SK-N-SH treated with all-trans-retinoic acid at 6 μM for 48 hours (cell line): ENCODE measurements at regions not wholly inside any gene's neighbourhood (a gene's known extent, or its start where the extent isn't known, plus 50 kb on each side); places are given as distances from the start of the nearest gene placed in this dataset.

ENCODE experiments used
- ARNTL ChIP-seq: fragments of 450-650 bp; formaldehyde crosslinking; IDR thresholded peaks from 2 replicates; pipeline ENCODE4 v1.5.0; 2020; ENCODE audit warnings: low read depth, mild to moderate bottlenecking, moderate library complexity, borderline replicate concordance
- BACH2 ChIP-seq: fragments of 250-450 bp; sonication (Bioruptor Pico); IDR thresholded peaks from 2 replicates; pipeline ENCODE4 v1.9.0; 2021; ENCODE audit warnings: mild to moderate bottlenecking, borderline replicate concordance
- CREB5 ChIP-seq: fragments of 250-450 bp; sonication (Bioruptor Pico); IDR thresholded peaks from 2 replicates; pipeline ENCODE4 v1.5.1; 2020; ENCODE audit warnings: low read depth, mild to moderate bottlenecking, moderate library complexity
- CSDC2 ChIP-seq: fragments of 250-450 bp; sonication (Bioruptor Pico); IDR thresholded peaks from 2 replicates; pipeline ENCODE4 v1.5.0; 2020; ENCODE audit warnings: mild to moderate bottlenecking, moderate library complexity
- CSRNP3 ChIP-seq: fragments of 250-450 bp; sonication (Bioruptor Pico); IDR thresholded peaks from 2 replicates; pipeline ENCODE4 v1.5.1; 2021; ENCODE audit warnings: mild to moderate bottlenecking, moderate library complexity
- ESRRG ChIP-seq: fragments of 250-450 bp; sonication (Bioruptor Pico); IDR thresholded peaks from 2 replicates; pipeline ENCODE4 v1.6.1; 2021; ENCODE audit warnings: mild to moderate bottlenecking
- GLIS3 ChIP-seq: fragments of 250-450 bp; sonication (Bioruptor Pico); IDR thresholded peaks from 2 replicates; pipeline ENCODE4 v1.5.0; 2020; ENCODE audit warnings: mild to moderate bottlenecking, moderate library complexity
- ISL1 ChIP-seq: fragments of 250-450 bp; sonication (Bioruptor Pico); IDR thresholded peaks from 2 replicates; pipeline ENCODE4 v2.1.2; 2022; ENCODE audit warnings: mild to moderate bottlenecking, moderate library complexity
- OSR1 ChIP-seq: fragments of 250-450 bp; sonication (Bioruptor Pico); IDR thresholded peaks from 2 replicates; pipeline ENCODE4 v1.8.0; 2022; ENCODE audit warnings: moderate library complexity, mild to moderate bottlenecking, inconsistent platforms
- TOX ChIP-seq: fragments of 250-450 bp; sonication (Bioruptor Pico); IDR thresholded peaks from 2 replicates; pipeline ENCODE4 v1.8.0; 2021; ENCODE audit warnings: mild to moderate bottlenecking, moderate library complexity, borderline replicate concordance
- ZC3H10 ChIP-seq: fragments of 250-450 bp; sonication (Bioruptor Pico); IDR thresholded peaks from 2 replicates; pipeline ENCODE4 v1.5.1; 2021; ENCODE audit warnings: mild to moderate bottlenecking, moderate library complexity
- ZFP30 ChIP-seq: fragments of 450-650 bp; formaldehyde crosslinking; IDR thresholded peaks from 2 replicates; pipeline ENCODE4 v1.5.0; 2022; ENCODE audit warnings: mild to moderate bottlenecking, moderate library complexity
- ZNF70 ChIP-seq: fragments of 450-650 bp; formaldehyde crosslinking; IDR thresholded peaks from 2 replicates; pipeline ENCODE4 v1.5.0; 2020; ENCODE audit warnings: mild to moderate bottlenecking, moderate library complexity

DNA sequence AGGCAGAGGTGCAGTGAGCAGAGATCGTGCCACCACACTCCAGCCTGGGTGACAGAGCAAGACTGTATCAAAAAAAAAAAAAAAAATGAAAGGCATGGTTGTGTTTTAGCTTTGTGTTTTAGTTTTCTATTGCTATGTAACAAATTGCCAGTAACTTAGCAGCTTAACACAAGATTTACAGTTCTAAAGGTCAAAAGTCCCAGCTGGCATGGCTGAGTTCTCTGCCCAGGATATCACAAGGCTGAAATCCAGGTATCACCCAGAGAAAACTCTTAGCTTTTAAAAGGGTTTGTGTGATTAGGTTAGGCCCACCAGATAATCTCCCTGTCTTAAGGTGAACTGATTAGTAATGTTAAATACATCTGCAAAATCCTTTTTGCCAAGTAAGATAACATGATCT, 107.7 kb upstream of the YPEL5 start:
- no peak for TF ChIP-seq TOX (CRISPR knock-in tag)
- no peak for TF ChIP-seq ARNTL (CRISPR knock-in tag)
- TF ChIP-seq ESRRG (CRISPR knock-in tag) = no peak
- TF ChIP-seq ZNF70 (CRISPR knock-in tag) = no peak
- TF ChIP-seq CSDC2 (CRISPR knock-in tag) = no peak
- no peak for TF ChIP-seq ZFP30 (CRISPR knock-in tag)
- TF ChIP-seq GLIS3 = no peak
- no peak for TF ChIP-seq ZC3H10 (CRISPR knock-in tag)
- no peak for TF ChIP-seq BACH2
- TF ChIP-seq CSRNP3 = no peak
- no peak for TF ChIP-seq ISL1 (CRISPR knock-in tag)
- TF ChIP-seq OSR1 (CRISPR knock-in tag) = no peak
- no peak for TF ChIP-seq CREB5
